ENCODE measurements at regions not wholly inside any gene's neighbourhood (a gene's known extent, or its start where the extent isn't known, plus 50 kb on each side); places are given as distances from the start of the nearest gene placed in this dataset.

- H3K27ac Mint-ChIP-seq: no peak overlapping the region
- no peak overlapping the region for H3K4me3 Mint-ChIP-seq
- no peak for DNase-seq (ENCODE audit: low spot score in 2 of 2, unreplicated experiment in 2 of 2)
- no peaks in the 10 kb centered on the region for H3K27me3 Mint-ChIP-seq (ENCODE audit: low read depth)
- peaks cover 4% of the 10 kb centered on the region for H3K36me3 Mint-ChIP-seq
- H3K4me1 Mint-ChIP-seq: peaks cover 7% of the 10 kb centered on the region
- peaks cover 59% of the 10 kb centered on the region for H3K9me3 Mint-ChIP-seq
- no peak for TF ChIP-seq CTCF (IDR thresholded peaks at IDR 0.05; ENCODE audit: unreplicated experiment)
These were observed 74.3 kb downstream of the ETS2 start for GRCh38 chr21:38879912-38880576.

GRCh38 chr21:38878379-38879179 lies 72.8 kb downstream of the ETS2 start:
- Mint-ChIP-seq H3K27ac (no peak overlapping the region), H3K27me3 (ENCODE audit: low read depth) (no peaks in the 10 kb centered on the region), H3K36me3 (no peaks in the 10 kb centered on the region), H3K4me3 (no peak overlapping the region), H3K9me3 (peaks cover 48% of the 10 kb centered on the region), H3K4me1 (peaks cover 7% of the 10 kb centered on the region)
- DNase-seq (ENCODE audit: low spot score in 2 of 2, unreplicated experiment in 2 of 2): no peak
- TF ChIP-seq CTCF (IDR thresholded peaks at IDR 0.05; ENCODE audit: unreplicated experiment): no peak

GRCh38 chr21:38875694-38876492 lies 70.2 kb downstream of the ETS2 start:
- Mint-ChIP-seq H3K4me1 (peaks cover 7% of the 10 kb centered on the region), H3K27ac (no peak overlapping the region), H3K9me3 (peaks cover 32% of the 10 kb centered on the region), H3K27me3 (ENCODE audit: low read depth) (no peaks in the 10 kb centered on the region), H3K36me3 (no peaks in the 10 kb centered on the region), H3K4me3 (no peak overlapping the region)
- no peak for TF ChIP-seq CTCF (IDR thresholded peaks at IDR 0.05; ENCODE audit: unreplicated experiment)
- DNase-seq (ENCODE audit: low spot score in 2 of 2, unreplicated experiment in 2 of 2): no peak

All from mesothelial cell of epicardium (in vitro differentiated cells).